A549 (cell line): ENCODE measurements at regions not wholly inside any gene's neighbourhood (a gene's known extent, or its start where the extent isn't known, plus 50 kb on each side); places are given as distances from the start of the nearest gene placed in this dataset.

Experiments used
- ATAC-seq, 2 experiments: fragments of 200-7000 bp in 1 of 2; fragments of >200 bp in 1 of 2; cut with Nextera tagmentation in 1 of 2; cut with Tn5 transposase in 1 of 2; 3 replicates each; pipeline versions ENCODE4 v1.8.0 to v1.9.1; 2018 to 2020; ENCODE audit warnings: mild to moderate bottlenecking in 1 of 2, moderate library complexity in 1 of 2
- CTCF ChIA-PET: fragments of 300-600 bp; sonication (Branson Sonifier 250); formaldehyde crosslinking; extraction: SDS; loops from one replicate; lab custom pipeline; 2021; ENCODE audit warnings: antibody characterized with exemption, inconsistent platforms; lab: Yijun Ruan, JAX
- POLR2A ChIA-PET: fragments of 350-600 bp; formaldehyde crosslinking; extraction: SDS; loops from one replicate; lab custom pipeline; 2021; ENCODE audit warnings: antibody characterized with exemption, inconsistent platforms; lab: Yijun Ruan, JAX
- DNase-seq, 2 experiments: peaks; one replicate each; pipeline versions ENCODE4 v3.0.0 to v3.0.0-alpha.2; 2011 to 2016; ENCODE audit warnings: low read depth in 1 of 2, low spot score in 1 of 2
- FAIRE-seq: peaks from 2 replicates; lab custom pipeline; 2011; peaks lifted over from hg19 to GRCh38; lab: Jason Lieb, UNC
- H3K27ac ChIP-seq, 2 experiments: fragments of >200 bp; sonication (Bioruptor Twin); formaldehyde crosslinking; 3 replicates each; pipeline ENCODE4 v1.5.1; 2016 to 2017
- H3K4me1 ChIP-seq: fragments of >200 bp; sonication (Bioruptor Twin); formaldehyde crosslinking; 3 replicates; pipeline ENCODE4 v1.6.1; 2016
- H3K4me2 ChIP-seq: fragments of >200 bp; sonication (Bioruptor Twin); formaldehyde crosslinking; 3 replicates; pipeline ENCODE4 v1.6.1; 2016
- H3K4me3 ChIP-seq: fragments of >200 bp; sonication (Bioruptor Twin); formaldehyde crosslinking; 3 replicates; pipeline ENCODE4 v1.5.1; 2016
- H3K9me3 ChIP-seq: fragments of >200 bp; sonication (Bioruptor Twin); formaldehyde crosslinking; 3 replicates; pipeline ENCODE4 v1.6.1; 2016
- CEBPB ChIP-seq, 2 experiments: fragments of >200 bp in 1 of 2; sonication (Bioruptor Twin) in 1 of 2; formaldehyde crosslinking in 1 of 2; IDR thresholded peaks; 2 replicates each; pipeline ENCODE4 v1.6.1; 2012 to 2016
- CTCF ChIP-seq: fragments of >200 bp; sonication (Bioruptor Twin); formaldehyde crosslinking; IDR thresholded peaks from 3 replicates; pipeline ENCODE4 v1.5.1; 2016
- E2F6 ChIP-seq: IDR thresholded peaks from 2 replicates; pipeline ENCODE4 v1.6.1; 2012; ENCODE audit warnings: low read depth, borderline replicate concordance
- EHMT2 ChIP-seq: fragments of 200-600 bp; sonication (generic); IDR thresholded peaks from 2 replicates; pipeline ENCODE4 v1.6.1; 2016; ENCODE audit warnings: antibody characterized with exemption, low read depth, mild to moderate bottlenecking, moderate library complexity
- ESRRA ChIP-seq: fragments of 150-350 bp; IDR thresholded peaks from 2 replicates; pipeline ENCODE4 v1.6.1; 2014; ENCODE audit warnings: mild to moderate bottlenecking, low read length, borderline replicate concordance
- FOXS1 ChIP-seq: fragments of 250-450 bp; sonication (Bioruptor Pico); IDR thresholded peaks from 2 replicates; pipeline ENCODE4 v1.5.0; 2020; ENCODE audit warnings: mild to moderate bottlenecking, moderate library complexity
- HMGXB4 ChIP-seq: fragments of 250-450 bp; sonication (Bioruptor Pico); IDR thresholded peaks from 2 replicates; pipeline ENCODE4 v1.5.0; 2021; ENCODE audit warnings: mild to moderate bottlenecking, moderate library complexity, borderline replicate concordance
- NPAS2 ChIP-seq: fragments of 250-450 bp; sonication (Bioruptor Pico); IDR thresholded peaks from 2 replicates; pipeline ENCODE4 v1.8.0; 2022; ENCODE audit warnings: mild to moderate bottlenecking, moderate library complexity, borderline replicate concordance
- PBX3 ChIP-seq: IDR thresholded peaks from 2 replicates; pipeline ENCODE4 v1.6.1; 2012
- RAD21 ChIP-seq, 2 experiments: fragments of >200 bp in 1 of 2; sonication (Bioruptor Twin) in 1 of 2; formaldehyde crosslinking in 1 of 2; IDR thresholded peaks in 1 of 2; conservative IDR thresholded peaks in 1 of 2; 2 replicates in 1 of 2; 3 replicates in 1 of 2; pipeline ENCODE4 v1.6.1; 2012 to 2018; ENCODE audit warnings: inconsistent platforms in 1 of 2
- RARB ChIP-seq: fragments of 250-450 bp; sonication (Bioruptor Pico); IDR thresholded peaks from 2 replicates; pipeline ENCODE4 v1.8.0; 2021; ENCODE audit warnings: mild to moderate bottlenecking, moderate library complexity
- RFX5 ChIP-seq: fragments of 450-650 bp; IDR thresholded peaks from 2 replicates; pipeline ENCODE4 v1.7.1; 2014; ENCODE audit warnings: antibody characterized with exemption, mild to moderate bottlenecking, moderate library complexity
- SMC3 ChIP-seq: fragments of >200 bp; sonication (Bioruptor Twin); formaldehyde crosslinking; IDR thresholded peaks from 3 replicates; pipeline ENCODE4 v1.6.1; 2018; ENCODE audit warnings: inconsistent platforms
- WGBS: methylation state at CpG from one replicate; pipeline ENCODE4 v1.1.6; 2017; ENCODE audit errors: missing lambda C conversion rate; 5-methylcytosine and 5-hydroxymethylcytosine counted together

- TF ChIP-seq HMGXB4 (no peak), NPAS2 (CRISPR knock-in tag) (no peak)
Measured at GRCh38 chr5:168110384-168110783, 181.1 kb upstream of the WWC1 start (continued).

GRCh38 chr5:168110870-168111832 lies 180.3 kb upstream of the WWC1 start:
- Histone ChIP-seq H3K4me2 (no peak overlapping the region), H3K4me3 (no peak overlapping the region), H3K27ac (no peak overlapping the region), H3K9me3 (no peaks in the 10 kb centered on the region), H3K4me1 (peaks cover 2% of the 10 kb centered on the region; the same call in 1 of the 3 replicates)
- no peak for ATAC-seq
- FAIRE-seq: no peak
- TF ChIP-seq ESRRA: peak; percentile 74; the same call in 1 of the 2 replicates
- no peak for TF ChIP-seq RFX5
- DNase-seq: no peak
- CTCF ChIA-PET: interaction anchor here (1.4 kb wide), 1 partner anchor 19 kb away, joined by 3 read pairs; no protein-coding TSS in a partner anchor
- POLR2A ChIA-PET: no interaction called here
- 20% methylated on average over 14 of the region's 14 CpGs for WGBS

- Histone ChIP-seq H3K4me3 (no peak overlapping the region), H3K4me1 (no peaks in the 10 kb centered on the region), H3K9me3 (no peaks in the 10 kb centered on the region), H3K27ac (no peak overlapping the region), H3K4me2 (no peak overlapping the region)
- ChIA-PET CTCF (interaction anchor here (0.8 to 2.7 kb wide), 9 partner anchors 8 to 105 kb away, joined by 3 to 21 read pairs (median 3); no protein-coding TSS in a partner anchor), POLR2A (no interaction called here)
- peak; percentile 92 to 97 for ATAC-seq
- peak; percentile 69 to 70 for DNase-seq
- WGBS: 17% methylated on average over 6 of the region's 6 CpGs
- TF ChIP-seq RARB (CRISPR knock-in tag) (no peak), EHMT2 (no peak), E2F6 (no peak), FOXS1 (CRISPR knock-in tag) (no peak), CTCF (peak; percentile 67), SMC3 (peak; percentile 66), CEBPB (IDR thresholded peaks at IDR 0.05) (no peak), RAD21 (conservative IDR thresholded peaks at IDR 0.05 in 1 of 2, IDR thresholded peaks at IDR 0.05 in 1 of 2) (peak; percentile 47 to 63; a peak in 4 of 5 replicates), PBX3 (no peak)
- TF ChIP-seq, all 56 proteins: peak for 3
- FAIRE-seq: no peak
Measured at GRCh38 chr5:168114444-168115017, 176.9 kb upstream of the WWC1 start.
